Tibial nerve (tissue), 4 donors: ENCODE measurements at regions not wholly inside any gene's neighbourhood (a gene's known extent, or its start where the extent isn't known, plus 50 kb on each side); places are given as distances from the start of the nearest gene placed in this dataset.
"Not testable (repeated sequence)": the region's sequence is repeated elsewhere in the genome, so short reads cannot be mapped to it uniquely, and the experiment has no call there.

Experiments
- DNase-seq, 2 donors: peaks; one replicate each; pipeline ENCODE4 v3.0.0-alpha.2; 2019; ENCODE audit warnings: low spot score in 2 of 2
- H3K27ac ChIP-seq, 4 donors: fragments of 200-600 bp; sonication (generic) in 3 of 4; one replicate each; pipeline ENCODE4 v1.5.1; 2017 to 2019; ENCODE audit warnings: mild to moderate bottlenecking in 1 of 4
- H3K27me3 ChIP-seq, 2 donors: fragments of 200-600 bp; sonication (generic) in 1 of 2; one replicate each; pipeline versions ENCODE4 v1.5.1 to v1.6.0; 2017 to 2019
- H3K36me3 ChIP-seq, 3 donors: fragments of 200-600 bp; sonication (generic); one replicate each; pipeline ENCODE4 v1.5.1; 2018 to 2019
- H3K4me1 ChIP-seq, 4 donors: fragments of 200-600 bp; sonication (generic) in 3 of 4; one replicate each; pipeline ENCODE4 v1.5.1; 2017 to 2019
- H3K4me3 ChIP-seq, 4 donors: fragments of 200-600 bp; sonication (generic) in 3 of 4; one replicate each; pipeline ENCODE4 v1.5.1; 2017 to 2019; ENCODE audit warnings: mild to moderate bottlenecking in 1 of 4, moderate library complexity in 1 of 4
- H3K9me3 ChIP-seq, 4 donors: fragments of 200-600 bp; sonication (generic) in 3 of 4; one replicate each; pipeline ENCODE4 v1.5.1; 2017 to 2019
- EP300 ChIP-seq, 2 donors: sonication (generic); formaldehyde crosslinking; IDR thresholded peaks; one replicate each; pipeline ENCODE4 v1.6.1; 2017; ENCODE audit warnings: antibody characterized with exemption in 2 of 2, mild to moderate bottlenecking in 1 of 2
- POLR2A ChIP-seq, 2 donors: fragments of 450-650 bp; IDR thresholded peaks; one replicate each; pipeline ENCODE4 v1.6.1; 2017; ENCODE audit warnings: antibody characterized with exemption in 2 of 2, mild to moderate bottlenecking in 2 of 2, moderate library complexity in 2 of 2
- WGBS, 2 donors: methylation state at CpG; one replicate each; pipeline ENCODE4 v1.1.5; 2018; 5-methylcytosine and 5-hydroxymethylcytosine counted together
- TF ChIP-seq, protein P1 (sequence below), 5 experiments: fragments of 200-600 bp in 3 of 5; fragments of 450-650 bp in 2 of 5; sonication (generic) in 3 of 5; IDR thresholded peaks; one replicate each; pipeline ENCODE4 v1.5.1; 2016 to 2019; ENCODE audit warnings: antibody characterized with exemption in 5 of 5, mild to moderate bottlenecking in 3 of 5, moderate library complexity in 2 of 5

DNA sequence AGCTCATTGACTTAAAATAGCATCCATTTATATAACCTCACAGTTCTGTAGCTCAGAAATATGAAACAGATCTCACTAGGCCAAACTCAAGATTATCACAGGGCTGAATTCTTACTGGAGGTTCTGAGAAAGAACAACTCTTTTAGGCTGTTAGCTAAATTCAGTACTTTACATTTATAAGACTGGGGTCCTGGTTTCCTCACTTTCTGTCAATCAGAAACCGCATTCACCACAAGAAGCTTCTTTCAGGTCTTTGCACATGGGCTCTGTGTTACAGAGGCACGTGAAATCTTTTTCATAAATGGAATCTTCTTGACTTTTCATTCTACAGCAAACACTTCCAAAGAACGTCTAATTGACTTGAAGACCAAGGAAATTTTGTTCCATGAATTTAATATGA, 876.3 kb upstream of the FOXG1 start:
- Histone ChIP-seq H3K4me3 (no peak overlapping the region), H3K27ac (no peak overlapping the region), H3K36me3 (no peaks in the 10 kb centered on the region), H3K9me3 (no peaks in the 10 kb centered on the region), H3K4me1 (no peaks in the 10 kb centered on the region), H3K27me3 (no peaks in the 10 kb centered on the region)
- WGBS, 2 donors = 84 to 85% methylated on average over 3 of the region's 3 CpGs
- no peak for DNase-seq
- TF ChIP-seq EP300 (IDR thresholded peaks at IDR 0.05) = no peak
- TF ChIP-seq, protein P1, sequence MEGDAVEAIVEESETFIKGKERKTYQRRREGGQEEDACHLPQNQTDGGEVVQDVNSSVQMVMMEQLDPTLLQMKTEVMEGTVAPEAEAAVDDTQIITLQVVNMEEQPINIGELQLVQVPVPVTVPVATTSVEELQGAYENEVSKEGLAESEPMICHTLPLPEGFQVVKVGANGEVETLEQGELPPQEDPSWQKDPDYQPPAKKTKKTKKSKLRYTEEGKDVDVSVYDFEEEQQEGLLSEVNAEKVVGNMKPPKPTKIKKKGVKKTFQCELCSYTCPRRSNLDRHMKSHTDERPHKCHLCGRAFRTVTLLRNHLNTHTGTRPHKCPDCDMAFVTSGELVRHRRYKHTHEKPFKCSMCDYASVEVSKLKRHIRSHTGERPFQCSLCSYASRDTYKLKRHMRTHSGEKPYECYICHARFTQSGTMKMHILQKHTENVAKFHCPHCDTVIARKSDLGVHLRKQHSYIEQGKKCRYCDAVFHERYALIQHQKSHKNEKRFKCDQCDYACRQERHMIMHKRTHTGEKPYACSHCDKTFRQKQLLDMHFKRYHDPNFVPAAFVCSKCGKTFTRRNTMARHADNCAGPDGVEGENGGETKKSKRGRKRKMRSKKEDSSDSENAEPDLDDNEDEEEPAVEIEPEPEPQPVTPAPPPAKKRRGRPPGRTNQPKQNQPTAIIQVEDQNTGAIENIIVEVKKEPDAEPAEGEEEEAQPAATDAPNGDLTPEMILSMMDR (IDR thresholded peaks at IDR 0.05) = no peak
- no peak for TF ChIP-seq POLR2A (IDR thresholded peaks at IDR 0.05)

GRCh38 chr14:27908484-27908883, 858.1 kb upstream of the FOXG1 start:
- H3K4me3 ChIP-seq, H3K4me1 ChIP-seq, H3K27me3 ChIP-seq, DNase-seq, H3K27ac ChIP-seq, H3K36me3 ChIP-seq, H3K9me3 ChIP-seq: not testable (repeated sequence)
- 92% methylated on average over 1 of the region's 1 CpG for WGBS, 2 donors

DNA sequence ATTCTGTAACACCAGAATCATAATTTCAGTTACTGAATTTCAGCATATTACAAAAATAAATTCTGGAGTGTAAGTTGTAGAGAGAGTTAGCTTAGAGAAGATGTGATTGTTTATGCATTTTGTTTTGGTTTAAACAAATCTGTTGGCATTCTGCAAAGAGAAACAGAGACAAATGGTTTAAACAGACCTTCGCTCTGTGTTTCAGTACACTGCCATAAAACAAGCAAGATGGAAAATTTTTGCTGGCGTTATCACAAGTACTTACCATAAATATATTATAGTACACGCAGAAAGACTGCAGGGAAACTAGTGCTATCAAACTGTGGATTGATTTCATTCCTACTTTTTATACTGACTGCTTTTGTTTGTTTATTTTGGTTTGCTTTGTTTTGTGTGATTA, 850.3 kb upstream of the FOXG1 start:
- H3K9me3 ChIP-seq = peaks cover 0 to 2% (median 0%) of the 10 kb centered on the region in 4 donors
- H3K36me3 ChIP-seq = no peaks in the 10 kb centered on the region
- no peak overlapping the region for H3K27ac ChIP-seq
- H3K4me1 ChIP-seq = no peaks in the 10 kb centered on the region
- H3K4me3 ChIP-seq = no peak overlapping the region
- DNase-seq = no peak
- TF ChIP-seq EP300 (IDR thresholded peaks at IDR 0.05) = no peak
- no peak for TF ChIP-seq POLR2A (IDR thresholded peaks at IDR 0.05)
- 37 to 56% methylated on average over 3 of the region's 3 CpGs for WGBS, 2 donors
- H3K27me3 ChIP-seq = no peaks in the 10 kb centered on the region

DNA sequence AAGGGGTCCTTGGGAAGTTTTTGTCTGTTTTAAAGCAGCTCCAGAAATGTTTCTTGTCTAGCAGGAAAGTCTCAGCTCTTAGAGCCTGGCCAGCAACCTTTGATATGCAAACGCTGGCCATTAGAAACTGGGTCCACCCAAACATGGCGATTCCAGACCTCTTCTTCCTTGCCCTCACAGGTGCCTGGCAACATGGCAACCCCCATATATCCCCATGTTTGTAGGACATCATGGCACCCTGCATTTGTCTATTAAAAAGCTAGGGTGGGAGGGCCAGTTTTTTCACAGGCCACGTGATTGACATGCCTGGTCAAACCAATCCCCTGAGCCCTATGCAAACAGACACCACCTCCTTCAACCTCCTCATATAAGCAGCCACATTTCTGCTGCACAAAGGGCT, 848.7 kb upstream of the FOXG1 start:
- TF ChIP-seq, protein P1 (IDR thresholded peaks at IDR 0.05) = no peak
- no peak for TF ChIP-seq EP300 (IDR thresholded peaks at IDR 0.05)
- TF ChIP-seq POLR2A (IDR thresholded peaks at IDR 0.05) = no peak
- Histone ChIP-seq H3K4me3 (no peak overlapping the region), H3K9me3 (peaks cover 0 to 5% (median 0%) of the 10 kb centered on the region in 4 donors), H3K27ac (no peak overlapping the region), H3K4me1 (no peaks in the 10 kb centered on the region), H3K36me3 (no peaks in the 10 kb centered on the region), H3K27me3 (no peaks in the 10 kb centered on the region)
- DNase-seq = no peak
- WGBS, 2 donors = 80 to 92% methylated on average over 3 of the region's 3 CpGs

DNA sequence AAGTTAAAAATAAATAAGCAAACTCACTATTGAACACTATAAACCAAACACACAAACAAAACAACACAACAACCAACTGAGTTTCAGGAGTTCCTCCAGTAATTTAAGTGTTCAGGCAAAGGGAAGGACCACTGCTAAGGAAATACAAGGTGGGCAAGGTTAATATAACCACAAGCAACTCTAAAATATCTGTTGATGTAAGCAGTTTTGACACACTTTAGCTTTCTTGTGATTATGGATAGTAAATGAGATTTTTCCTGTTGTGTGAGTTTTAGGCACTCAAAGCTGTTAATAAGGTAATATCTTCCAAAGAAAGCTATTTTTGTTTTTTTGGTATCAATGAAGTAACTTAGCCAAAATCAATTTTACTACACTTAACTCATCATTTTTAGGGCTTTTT, 839.1 kb upstream of the FOXG1 start:
- DNase-seq = no peak
- Histone ChIP-seq H3K9me3 (peaks cover 0 to 5% (median 0%) of the 10 kb centered on the region in 4 donors), H3K4me3 (no peak overlapping the region), H3K27ac (no peak overlapping the region), H3K4me1 (no peaks in the 10 kb centered on the region), H3K27me3 (no peaks in the 10 kb centered on the region), H3K36me3 (no peaks in the 10 kb centered on the region)
- TF ChIP-seq, protein P1 (IDR thresholded peaks at IDR 0.05) = no peak
- TF ChIP-seq EP300 (IDR thresholded peaks at IDR 0.05) (no peak), POLR2A (IDR thresholded peaks at IDR 0.05) (no peak)

GRCh38 chr14:27929797-27930347, 836.7 kb upstream of the FOXG1 start:
- TF ChIP-seq EP300 (IDR thresholded peaks at IDR 0.05) (no peak), POLR2A (IDR thresholded peaks at IDR 0.05) (no peak)
- TF ChIP-seq, protein P1 (IDR thresholded peaks at IDR 0.05) = no peak
- H3K27ac ChIP-seq = no peak overlapping the region
- H3K36me3 ChIP-seq = no peaks in the 10 kb centered on the region
- H3K4me3 ChIP-seq = no peak overlapping the region
- no peaks in the 10 kb centered on the region for H3K27me3 ChIP-seq
- DNase-seq = no peak
- no peaks in the 10 kb centered on the region for H3K4me1 ChIP-seq
- no peaks in the 10 kb centered on the region for H3K9me3 ChIP-seq
- WGBS, 2 donors = 60 to 66% methylated on average over 1 of the region's 1 CpG
